ENCODE measurements at regions not wholly inside any gene's neighbourhood (a gene's known extent, or its start where the extent isn't known, plus 50 kb on each side); places are given as distances from the start of the nearest gene placed in this dataset.

- no peak for TF ChIP-seq CTCF (IDR thresholded peaks at IDR 0.05; ENCODE audit: low read depth, low read length)
- H3K27me3 ChIP-seq: no peaks in the 10 kb centered on the region
- no peak overlapping the region for H3K27ac ChIP-seq
- DNase-seq (ENCODE audit: low read depth in 1 of 2, low spot score in 1 of 2): no peak
- H3K9me3 ChIP-seq (ENCODE audit: low read depth): no peaks in the 10 kb centered on the region
- no peaks in the 10 kb centered on the region for H3K36me3 ChIP-seq
- no peak overlapping the region for H3K4me3 ChIP-seq
- H3K4me1 ChIP-seq (ENCODE audit: low read depth): peaks cover 9% of the 10 kb centered on the region
Observed at GRCh38 chr4:60579335-60579734, 620.8 kb upstream of the ADGRL3 start.

GRCh38 chr4:60581919-60582536 is 618.1 kb upstream of the ADGRL3 start:
- Histone ChIP-seq H3K27ac (no peak overlapping the region), H3K9me3 (ENCODE audit: low read depth) (no peaks in the 10 kb centered on the region), H3K4me1 (ENCODE audit: low read depth) (peaks cover 9% of the 10 kb centered on the region), H3K27me3 (no peaks in the 10 kb centered on the region), H3K36me3 (no peaks in the 10 kb centered on the region), H3K4me3 (no peak overlapping the region)
- no peak for DNase-seq (ENCODE audit: low read depth in 1 of 2, low spot score in 1 of 2)
- no peak for TF ChIP-seq CTCF (IDR thresholded peaks at IDR 0.05; ENCODE audit: low read depth, low read length)

GRCh38 chr4:60588556-60588955 is 611.6 kb upstream of the ADGRL3 start:
- TF ChIP-seq CTCF (IDR thresholded peaks at IDR 0.05; ENCODE audit: low read depth, low read length): no peak
- H3K9me3 ChIP-seq (ENCODE audit: low read depth): no peaks in the 10 kb centered on the region
- H3K36me3 ChIP-seq: no peaks in the 10 kb centered on the region
- no peak for DNase-seq (ENCODE audit: low read depth in 1 of 2, low spot score in 1 of 2)
- no peaks in the 10 kb centered on the region for H3K4me1 ChIP-seq (ENCODE audit: low read depth)
- H3K27ac ChIP-seq: no peak overlapping the region
- no peak overlapping the region for H3K4me3 ChIP-seq
- no peaks in the 10 kb centered on the region for H3K27me3 ChIP-seq

- Histone ChIP-seq H3K27ac (no peak overlapping the region), H3K4me3 (no peak overlapping the region), H3K36me3 (no peaks in the 10 kb centered on the region), H3K9me3 (ENCODE audit: low read depth) (no peaks in the 10 kb centered on the region), H3K4me1 (ENCODE audit: low read depth) (no peaks in the 10 kb centered on the region), H3K27me3 (no peaks in the 10 kb centered on the region)
- no peak for TF ChIP-seq CTCF (IDR thresholded peaks at IDR 0.05; ENCODE audit: low read depth, low read length)
- no peak for DNase-seq (ENCODE audit: low read depth in 1 of 2, low spot score in 1 of 2)
Observed at GRCh38 chr4:60589425-60589824, 610.7 kb upstream of the ADGRL3 start.

- no peaks in the 10 kb centered on the region for H3K27me3 ChIP-seq
- no peak for TF ChIP-seq CTCF (IDR thresholded peaks at IDR 0.05; ENCODE audit: low read depth, low read length)
- H3K9me3 ChIP-seq (ENCODE audit: low read depth): no peaks in the 10 kb centered on the region
- no peaks in the 10 kb centered on the region for H3K4me1 ChIP-seq (ENCODE audit: low read depth)
- no peak overlapping the region for H3K27ac ChIP-seq
- no peak overlapping the region for H3K4me3 ChIP-seq
- no peaks in the 10 kb centered on the region for H3K36me3 ChIP-seq
- no peak for DNase-seq (ENCODE audit: low read depth in 1 of 2, low spot score in 1 of 2)
Observed at GRCh38 chr4:60590116-60590515, 610.0 kb upstream of the ADGRL3 start.
